ENCODE measurements at regions not wholly inside any gene's neighbourhood (a gene's known extent, or its start where the extent isn't known, plus 50 kb on each side); places are given as distances from the start of the nearest gene placed in this dataset.
"Not testable (repeated sequence)": the region's sequence is repeated elsewhere in the genome, so short reads cannot be mapped to it uniquely, and the experiment has no call there.

GRCh38 chr16:14384745-14385144, 245.3 kb downstream of the PARN start:
- no peak for DNase-seq

- not testable (repeated sequence) for DNase-seq
These were observed 246.2 kb downstream of the PARN start for GRCh38 chr16:14383844-14384243.

- DNase-seq = no peak
These were observed 251.2 kb downstream of the PARN start for GRCh38 chr16:14378689-14379467.

- no peak for DNase-seq
These were observed 251.9 kb downstream of the PARN start for GRCh38 chr16:14378131-14378551.

- DNase-seq = no peak
These were observed 252.7 kb downstream of the PARN start for GRCh38 chr16:14377326-14377725.

GRCh38 chr16:14375132-14375491, 254.9 kb downstream of the PARN start:
- DNase-seq = no peak

GRCh38 chr16:14374451-14375131, 255.5 kb downstream of the PARN start:
- DNase-seq = no peak

- no peak for DNase-seq
These were observed 256.2 kb downstream of the PARN start for GRCh38 chr16:14373896-14374295.

- DNase-seq = no peak
These were observed 256.7 kb downstream of the PARN start for GRCh38 chr16:14373406-14373805.

GRCh38 chr16:14372471-14372870, 257.6 kb downstream of the PARN start:
- DNase-seq = no peak

- no peak for DNase-seq
These were observed 258.2 kb downstream of the PARN start for GRCh38 chr16:14371778-14372431.

- no peak for DNase-seq
These were observed 259.3 kb downstream of the PARN start for GRCh38 chr16:14370736-14371234.

GRCh38 chr16:14369734-14370598, 260.1 kb downstream of the PARN start:
- no peak for DNase-seq

GRCh38 chr16:14368399-14368798, 261.7 kb downstream of the PARN start:
- no peak for DNase-seq

- DNase-seq = no peak
These were observed 262.9 kb downstream of the PARN start for GRCh38 chr16:14366974-14367707.

- DNase-seq = no peak
These were observed 263.6 kb downstream of the PARN start for GRCh38 chr16:14366447-14366846.

- DNase-seq = no peak
These were observed 264.7 kb downstream of the PARN start for GRCh38 chr16:14365200-14365851.

GRCh38 chr16:14364386-14365199, 265.5 kb downstream of the PARN start:
- DNase-seq = no peak

- DNase-seq = no peak
These were observed 266.0 kb downstream of the PARN start for GRCh38 chr16:14364112-14364385.

GRCh38 chr16:14362774-14363371, 267.2 kb downstream of the PARN start:
- no peak for DNase-seq
